ENCODE measurements at regions not wholly inside any gene's neighbourhood (a gene's known extent, or its start where the extent isn't known, plus 50 kb on each side); places are given as distances from the start of the nearest gene placed in this dataset.

DNA sequence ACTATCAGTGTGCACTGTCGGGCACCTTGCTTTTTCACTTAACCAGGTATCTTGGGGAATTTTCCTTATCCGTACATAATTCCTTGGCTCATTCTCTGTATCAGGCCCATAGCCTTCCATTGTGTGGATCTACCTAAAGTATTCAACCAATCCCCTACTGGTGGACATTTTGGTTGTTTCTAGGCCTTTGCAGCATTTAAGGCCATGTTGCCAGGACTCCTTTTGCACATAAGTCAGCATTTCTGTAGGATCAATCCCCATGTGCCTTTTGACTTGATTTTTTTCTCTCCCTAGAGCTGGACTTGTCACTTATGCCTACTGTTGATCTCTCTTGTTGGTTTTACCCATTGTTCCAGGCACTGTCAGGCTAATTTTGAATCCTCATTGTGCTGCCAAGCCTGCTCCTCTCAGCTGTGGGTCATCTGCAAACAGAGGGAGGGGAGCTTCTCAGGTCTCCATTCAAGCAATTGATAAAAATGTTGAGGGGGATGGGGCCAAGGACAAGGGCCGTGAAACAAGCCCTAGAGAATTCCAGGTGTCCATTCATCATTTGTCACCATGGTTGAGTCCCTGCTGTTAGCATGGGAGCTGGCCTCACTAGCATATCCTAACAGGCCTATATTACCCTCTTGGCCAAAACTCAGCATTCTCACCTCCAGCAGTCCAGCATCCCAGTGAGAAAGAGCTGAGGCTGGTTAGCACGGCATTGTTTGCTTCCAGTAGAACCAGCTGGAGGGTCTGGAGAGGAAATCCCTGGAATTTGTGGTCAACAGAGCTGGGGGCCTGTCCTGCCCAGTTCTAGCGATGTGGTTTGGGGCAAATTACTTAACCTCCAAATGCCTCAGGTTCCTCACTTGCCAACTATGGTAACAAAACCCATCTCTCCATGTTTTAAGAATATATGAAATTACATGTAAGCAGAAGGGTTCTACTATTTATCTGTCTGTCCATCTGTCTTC is 178.4 kb downstream of the MRPL14 start:
- no peak for DNase-seq (ENCODE audit: low spot score)

DNA sequence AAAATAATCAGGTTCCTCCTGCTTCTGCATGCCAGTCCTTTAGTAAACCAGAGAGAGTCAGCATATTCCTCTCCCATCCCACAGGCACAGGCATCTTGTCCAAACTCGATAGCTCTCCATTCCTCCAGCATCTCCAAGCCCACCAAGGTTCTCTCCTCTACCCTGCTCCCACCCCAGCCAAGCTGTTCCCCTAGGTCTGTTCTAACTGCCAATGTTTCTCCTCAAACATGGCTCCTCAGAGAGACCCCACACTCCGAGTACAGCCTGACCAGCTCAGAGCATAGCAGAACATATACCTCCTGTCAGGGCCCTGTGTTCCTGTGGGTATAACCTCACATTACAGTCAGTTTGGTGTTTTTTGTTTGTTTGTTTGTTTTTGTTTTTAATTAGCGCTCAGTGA is 177.8 kb downstream of the VEGFA start:
- no peak for DNase-seq (ENCODE audit: low spot score)

DNA sequence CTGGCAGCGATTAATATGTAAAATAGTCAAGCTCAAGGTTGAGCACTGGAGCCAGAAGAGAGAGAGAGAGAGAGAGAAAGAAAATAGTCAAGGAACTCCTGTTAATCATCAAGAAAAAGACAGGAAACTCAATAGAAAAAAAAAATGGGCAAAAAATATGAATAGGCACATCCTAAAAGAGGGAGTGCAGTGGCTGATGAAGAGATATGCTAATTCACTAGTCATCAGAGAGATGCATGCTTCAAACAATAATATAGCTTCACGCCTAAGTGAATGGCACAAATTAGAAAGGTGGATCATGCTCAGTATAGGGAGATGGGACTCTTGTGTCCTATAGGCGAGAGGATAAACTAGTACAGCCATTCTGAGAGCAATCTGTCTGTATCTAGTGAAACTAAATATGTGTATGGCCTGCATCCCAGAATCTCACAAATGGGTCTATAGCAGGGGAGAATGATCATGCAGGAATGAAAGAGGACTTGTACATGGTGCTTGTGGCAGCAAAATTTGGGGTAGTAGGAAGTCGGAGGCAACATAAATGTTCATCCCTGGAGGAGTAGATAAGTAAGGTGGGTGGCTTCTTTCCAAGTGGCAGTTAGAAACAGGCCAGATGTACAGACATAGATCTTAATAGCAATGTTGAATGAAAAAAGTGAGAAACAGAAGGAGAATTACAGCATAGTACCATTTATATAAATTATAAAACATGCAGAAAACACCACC is 176.8 kb downstream of the VEGFA start:
- no peak for DNase-seq (ENCODE audit: low spot score)

DNA sequence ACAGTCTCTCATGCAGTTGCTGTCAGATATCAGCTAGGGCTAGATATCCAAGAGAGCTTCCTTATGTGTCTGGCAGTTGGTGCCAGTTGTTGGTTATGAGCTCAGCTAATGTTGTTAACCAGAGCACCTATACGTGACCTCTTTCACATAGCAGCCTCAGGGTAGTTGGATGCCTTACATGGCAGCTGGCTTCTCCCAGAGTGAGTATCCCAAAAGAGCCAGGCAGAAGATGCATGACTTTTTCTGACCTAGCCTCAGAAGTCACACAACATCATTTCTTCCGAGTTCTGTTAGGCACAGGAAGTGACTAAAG is 175.7 kb downstream of the VEGFA start:
- no peak for DNase-seq (ENCODE audit: low spot score)

DNA sequence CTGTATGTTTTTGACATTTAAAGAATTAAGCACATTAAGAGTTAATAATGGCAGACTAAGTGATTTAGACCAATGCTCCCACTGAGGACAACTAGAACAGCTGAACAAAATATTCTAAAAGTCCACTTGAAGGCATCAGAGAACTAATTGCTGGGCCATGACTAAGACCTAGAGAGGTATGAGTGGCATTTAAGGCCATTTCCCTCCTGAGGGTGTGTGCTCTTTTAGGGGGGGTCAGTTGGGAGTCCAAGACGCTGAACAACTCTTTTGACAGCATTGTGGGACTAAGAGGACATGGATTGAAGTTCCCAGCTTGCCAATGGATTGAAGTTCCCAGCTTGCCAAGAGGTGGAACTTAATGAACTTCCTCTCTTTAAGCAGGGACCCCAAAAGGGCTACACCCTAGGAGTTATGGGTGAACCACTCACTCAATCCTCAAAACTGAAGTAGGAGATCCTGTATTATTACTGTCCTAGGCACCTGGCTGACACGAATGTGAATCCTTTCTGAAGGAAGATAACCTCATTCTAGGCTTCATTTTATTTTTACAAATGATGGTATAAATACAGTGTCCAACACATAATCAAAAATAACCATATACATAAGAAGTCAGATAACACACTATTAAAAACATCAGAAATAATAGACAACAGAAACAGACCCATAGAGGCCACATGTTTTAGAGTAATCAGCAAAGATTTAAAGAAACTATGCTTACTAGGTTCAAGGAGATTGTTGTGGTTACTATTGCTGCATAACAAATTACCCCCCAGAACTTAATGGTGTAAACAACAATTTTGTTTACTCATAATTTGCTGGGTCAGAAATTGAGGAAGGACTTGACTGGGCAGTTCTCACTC is 175.1 kb downstream of the VEGFA start:
- DNase-seq (ENCODE audit: low spot score): no peak

DNA sequence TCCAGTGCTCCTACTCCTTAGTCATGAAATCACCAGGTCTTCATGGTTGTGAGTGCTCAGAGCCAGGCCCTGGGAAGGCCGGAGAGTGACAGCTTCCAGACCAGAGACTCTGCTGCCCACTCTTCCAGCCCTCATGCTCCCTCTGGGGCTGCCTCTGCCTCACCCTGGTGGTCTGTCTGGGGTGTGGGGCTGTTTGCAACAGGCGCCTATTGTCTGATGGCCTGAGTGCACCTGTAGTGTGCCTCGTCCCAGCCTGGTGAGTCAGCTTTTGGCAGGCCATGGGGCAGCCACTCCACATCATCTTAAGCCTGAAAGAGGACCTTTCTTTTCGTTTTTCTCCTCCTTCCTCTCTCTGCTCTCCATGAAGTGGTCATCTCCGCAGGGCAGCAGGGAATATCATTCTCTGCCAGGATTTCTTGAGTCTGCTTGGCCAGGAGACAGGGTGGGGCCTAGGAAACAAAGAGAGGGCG is 173.8 kb downstream of the VEGFA start:
- DNase-seq (ENCODE audit: low spot score): no peak

DNA sequence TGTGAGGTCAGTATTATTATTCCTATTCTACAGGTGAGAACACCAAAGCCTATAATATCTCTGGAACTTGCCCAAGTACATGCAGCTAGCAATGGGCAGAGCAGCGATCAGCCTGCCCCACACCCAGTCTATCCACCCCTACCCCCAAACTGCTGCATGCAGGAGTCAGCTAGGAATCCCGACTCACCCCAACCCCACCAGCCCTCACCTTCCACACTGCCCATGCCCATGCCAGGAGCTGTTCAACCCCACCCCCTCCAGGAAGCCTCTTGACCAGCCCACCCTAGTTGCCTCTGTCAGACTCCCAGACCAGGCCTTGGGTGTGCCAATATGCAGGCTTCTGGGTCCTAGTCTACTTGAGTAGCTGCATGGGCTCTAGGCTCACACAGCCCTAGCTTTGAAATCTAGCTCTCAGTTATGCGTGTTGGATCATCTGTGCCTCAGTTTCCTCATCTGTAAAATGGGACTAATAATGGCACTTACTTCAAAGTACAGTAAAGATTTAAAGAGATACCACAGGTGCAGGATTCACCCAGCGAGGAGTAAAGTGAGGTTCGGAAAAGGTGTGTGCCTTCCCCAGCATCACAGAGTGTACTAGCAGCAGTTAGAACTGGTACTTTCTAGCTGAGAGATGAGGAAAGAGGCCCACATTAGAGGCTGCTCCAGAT is 173.2 kb downstream of the VEGFA start:
- DNase-seq (ENCODE audit: low spot score): no peak

DNA sequence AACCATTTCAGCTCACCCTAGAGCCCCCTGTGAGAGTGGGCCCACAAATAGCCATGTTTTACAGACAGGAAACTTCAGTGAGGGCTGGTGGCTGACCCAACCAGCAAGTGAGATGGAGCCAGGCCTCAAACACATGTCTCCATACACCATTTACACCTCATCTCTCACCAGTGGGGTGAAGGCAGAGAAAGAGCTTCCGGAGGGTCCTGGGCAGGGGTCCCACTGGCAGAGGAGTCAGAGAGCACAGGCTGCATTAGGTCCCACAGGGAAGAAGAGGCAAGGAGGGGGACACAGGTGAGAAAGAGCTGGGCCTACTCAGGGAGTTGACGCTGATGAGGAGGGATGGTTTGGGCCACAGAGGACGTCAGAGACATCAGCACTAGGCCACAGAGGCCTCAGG is 172.6 kb downstream of the VEGFA start:
- no peak for DNase-seq (ENCODE audit: low spot score)

DNA sequence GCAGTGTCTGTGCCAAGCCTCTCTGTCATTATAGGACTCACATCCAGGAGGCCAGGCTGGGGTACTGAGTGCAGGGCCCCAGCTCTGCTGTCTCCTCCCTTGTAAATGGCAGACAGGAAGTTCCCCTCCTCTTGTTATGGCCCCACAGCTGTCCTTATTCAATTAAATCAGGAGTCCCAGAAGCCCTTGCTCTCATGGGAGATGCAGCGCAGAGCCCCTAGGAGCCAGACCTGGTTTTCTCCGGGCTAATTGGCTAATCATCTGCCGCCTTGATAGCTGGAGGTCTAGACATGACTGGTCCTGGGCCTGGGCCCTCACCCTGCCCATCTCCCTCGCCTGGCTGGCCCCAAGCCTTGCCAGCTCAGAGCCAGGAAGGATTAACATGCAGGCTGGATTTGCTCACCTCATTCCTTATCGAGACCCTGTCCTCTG is 172.0 kb downstream of the VEGFA start:
- DNase-seq (ENCODE audit: low spot score): no peak

DNA sequence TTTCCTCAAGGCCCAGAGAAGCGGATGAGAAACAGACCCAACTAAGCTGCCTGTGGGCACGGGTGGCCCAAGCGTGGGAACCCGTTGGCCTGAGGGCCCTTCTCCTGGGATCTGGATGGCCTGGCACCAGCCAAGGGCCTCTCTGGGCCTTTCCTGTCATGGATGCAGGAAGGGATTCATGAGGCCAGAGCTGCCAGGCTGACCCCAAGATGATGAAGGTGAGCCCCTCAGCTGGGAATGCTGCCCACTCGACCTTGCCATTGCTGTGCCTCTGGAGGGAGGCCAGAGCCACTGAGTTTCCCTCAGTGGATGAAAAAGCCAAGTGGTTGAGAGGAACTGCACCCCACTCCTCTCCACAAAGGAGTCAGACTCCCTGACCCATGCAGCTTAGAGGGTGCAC is 171.2 kb downstream of the VEGFA start:
- no peak for DNase-seq (ENCODE audit: low spot score)

DNA sequence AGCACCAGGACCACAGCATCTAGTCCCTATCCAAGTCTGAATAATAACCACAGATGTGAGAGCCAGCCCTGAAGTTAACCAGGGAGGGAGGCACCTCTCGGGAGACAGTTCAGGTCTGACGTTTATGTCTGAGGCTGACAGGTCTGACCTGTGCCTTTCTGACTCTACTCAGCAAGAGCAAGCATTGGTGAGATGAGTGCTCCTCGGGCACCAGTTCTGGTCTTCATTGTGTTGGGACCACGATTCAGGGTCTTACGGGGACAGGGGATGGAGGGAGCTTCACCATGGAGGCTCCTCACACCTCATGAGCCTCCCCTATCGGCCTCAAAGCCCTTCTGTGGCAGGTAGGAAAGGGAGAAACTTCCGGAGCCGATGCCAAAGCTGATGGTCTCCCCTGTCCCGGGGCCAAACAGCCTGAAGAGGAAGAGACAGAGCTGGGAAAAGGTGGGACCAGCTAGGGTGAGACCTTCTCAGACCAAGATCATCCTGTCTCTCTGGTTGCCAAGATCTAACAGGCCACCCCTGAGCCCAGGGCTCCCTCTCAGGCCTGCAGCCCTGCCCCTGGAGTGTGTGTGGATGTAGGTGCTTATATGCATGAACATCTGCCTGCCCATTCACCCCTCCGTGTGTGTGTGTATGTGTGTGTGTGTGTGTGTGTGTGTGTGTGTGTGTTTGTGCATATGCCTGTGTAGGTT is 170.5 kb downstream of the VEGFA start:
- DNase-seq (ENCODE audit: low spot score): no peak

DNA sequence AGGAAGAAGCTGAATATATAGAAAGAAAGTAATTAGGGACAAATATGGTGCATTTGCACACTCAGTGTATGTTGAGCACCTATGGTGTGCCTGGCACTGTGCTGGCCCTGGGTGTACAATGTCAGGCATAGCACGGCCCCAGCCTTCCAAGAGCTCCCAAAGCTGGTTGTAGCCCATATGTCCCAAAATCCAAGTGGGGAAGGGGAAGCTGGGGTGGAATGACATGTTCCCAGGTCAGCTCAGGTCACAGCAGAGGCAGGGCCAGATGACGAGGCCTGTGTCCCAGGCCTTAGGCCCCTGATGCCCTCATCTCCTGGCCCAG is 170.0 kb downstream of the VEGFA start:
- DNase-seq (ENCODE audit: low spot score): no peak

DNA sequence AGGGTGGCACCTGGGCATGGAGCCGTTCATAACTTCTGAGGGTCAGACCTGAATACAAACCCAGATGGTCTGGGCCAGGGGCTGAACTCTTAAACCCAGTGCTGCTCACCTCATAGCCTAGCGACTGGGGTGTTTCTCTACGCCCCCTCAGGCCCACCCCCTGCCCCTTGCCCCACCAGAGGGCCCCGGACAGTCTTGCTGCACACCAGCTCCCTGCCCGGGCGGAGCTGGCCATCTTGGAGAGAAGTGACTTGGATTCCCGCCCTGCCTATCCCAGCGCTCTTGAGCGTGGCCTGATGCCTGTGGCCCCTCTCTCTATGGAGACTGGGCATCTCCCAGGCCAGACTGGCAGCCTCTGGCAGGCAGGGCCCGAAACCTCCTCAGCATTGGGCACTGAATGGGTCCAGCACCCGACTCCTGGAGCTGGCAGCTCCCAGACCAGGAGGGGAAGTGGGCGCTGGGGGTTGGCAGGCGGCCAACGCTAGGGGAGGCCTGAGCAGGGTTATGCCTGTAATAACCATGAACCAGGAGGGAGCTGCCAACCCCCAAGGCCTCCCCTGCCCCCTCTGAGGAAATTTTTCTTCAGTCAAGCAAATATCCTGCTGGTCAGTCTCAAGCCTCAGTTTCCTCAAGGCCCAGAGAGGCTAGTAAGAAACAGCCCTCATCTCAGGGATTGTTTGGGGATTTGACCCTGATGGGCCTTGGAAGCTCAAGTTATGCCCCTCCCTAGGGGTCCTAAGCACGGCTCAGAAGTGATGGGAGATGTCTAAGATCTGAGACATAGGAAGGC is 169.5 kb downstream of the VEGFA start:
- DNase-seq (ENCODE audit: low spot score): no peak

DNA sequence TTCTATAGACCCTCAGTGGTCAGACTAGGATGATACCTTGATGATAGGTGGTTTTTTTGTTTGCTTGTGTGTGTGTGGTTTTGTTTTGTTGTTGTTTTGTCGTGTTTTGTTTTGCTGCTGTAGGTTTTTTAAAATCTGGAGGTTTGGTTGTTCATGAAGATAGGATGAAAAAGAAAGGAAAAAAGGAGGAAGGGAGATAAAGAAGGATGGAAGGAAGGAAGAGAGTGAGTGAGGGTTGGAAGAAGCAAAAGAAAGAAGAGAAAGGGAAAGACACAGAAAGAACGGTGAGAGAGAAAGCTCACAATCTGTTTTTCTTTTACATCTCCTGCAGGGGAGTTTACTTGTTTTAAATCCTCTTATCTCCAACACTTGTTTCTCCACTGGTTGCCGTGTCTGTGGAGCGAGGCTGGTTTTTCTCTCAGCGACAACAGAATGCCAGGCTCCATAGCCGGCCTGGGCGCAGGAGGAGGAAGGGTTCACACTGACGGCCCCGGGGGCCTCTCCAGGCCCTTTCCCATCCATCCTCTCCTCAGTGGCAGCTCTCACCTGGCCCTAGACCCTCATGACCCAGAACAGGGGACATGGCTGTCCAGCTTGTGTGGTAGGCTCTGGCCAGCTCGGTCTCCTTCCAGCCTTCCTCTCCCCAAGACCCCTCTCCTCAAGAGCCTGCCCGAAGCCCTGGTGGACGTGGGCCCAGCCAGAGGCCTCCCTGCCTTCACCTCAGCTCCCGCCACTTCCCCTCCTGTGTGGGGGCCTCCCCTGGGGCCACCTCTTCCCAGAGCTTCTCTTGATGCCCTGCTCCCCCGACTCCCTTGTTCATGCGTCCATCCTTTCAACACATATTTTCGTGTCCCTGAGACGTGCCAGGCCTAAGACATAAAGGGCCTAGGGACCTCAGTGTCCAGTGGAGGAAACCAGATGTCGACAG is 168.4 kb downstream of the VEGFA start:
- no peak for DNase-seq (ENCODE audit: low spot score)

DNA sequence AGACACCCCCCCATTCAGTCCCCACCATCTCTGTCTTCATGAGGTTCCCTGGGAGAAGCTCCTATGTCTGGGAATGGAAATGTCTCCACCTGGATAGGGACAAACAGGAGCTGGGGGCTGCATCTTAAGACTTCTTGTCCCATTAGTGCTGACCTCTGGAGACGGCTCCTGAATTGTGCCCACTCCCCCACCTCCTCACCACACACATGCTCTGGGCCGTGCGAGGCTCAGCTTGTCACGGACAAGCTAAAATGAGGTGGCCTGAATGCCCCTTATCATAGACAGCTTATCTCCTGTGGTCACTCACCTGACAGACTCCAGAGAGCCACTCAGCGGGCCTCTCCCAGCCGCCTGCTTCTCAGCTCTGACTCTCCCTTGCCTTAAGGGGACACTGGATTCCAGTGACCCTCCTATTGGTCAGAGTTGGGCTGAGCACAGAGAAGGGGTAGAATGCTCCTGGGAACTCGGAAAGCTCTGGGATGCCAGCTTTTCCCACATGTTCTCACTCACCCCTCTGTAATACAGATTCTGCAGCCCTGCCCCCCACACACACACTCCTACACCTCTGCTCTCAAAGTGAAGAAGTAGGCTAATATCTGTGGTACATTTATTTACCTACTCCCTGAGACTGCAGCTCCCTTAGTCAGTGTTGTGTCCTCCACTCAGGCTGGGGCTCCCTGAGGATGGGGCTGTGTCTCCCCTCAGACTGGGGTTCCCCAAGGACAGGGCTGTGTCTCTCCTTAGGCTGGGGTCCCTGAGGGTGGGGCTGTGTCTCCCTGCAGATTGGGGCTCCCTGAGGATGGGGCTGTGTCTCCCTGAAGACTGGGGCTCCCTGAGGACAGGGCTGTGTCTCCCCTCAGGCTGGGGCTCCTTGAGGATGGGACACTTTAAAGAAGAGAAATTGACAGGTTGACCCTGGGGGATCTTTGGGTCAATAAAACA is 167.5 kb downstream of the VEGFA start:
- DNase-seq (ENCODE audit: low spot score): no peak

DNA sequence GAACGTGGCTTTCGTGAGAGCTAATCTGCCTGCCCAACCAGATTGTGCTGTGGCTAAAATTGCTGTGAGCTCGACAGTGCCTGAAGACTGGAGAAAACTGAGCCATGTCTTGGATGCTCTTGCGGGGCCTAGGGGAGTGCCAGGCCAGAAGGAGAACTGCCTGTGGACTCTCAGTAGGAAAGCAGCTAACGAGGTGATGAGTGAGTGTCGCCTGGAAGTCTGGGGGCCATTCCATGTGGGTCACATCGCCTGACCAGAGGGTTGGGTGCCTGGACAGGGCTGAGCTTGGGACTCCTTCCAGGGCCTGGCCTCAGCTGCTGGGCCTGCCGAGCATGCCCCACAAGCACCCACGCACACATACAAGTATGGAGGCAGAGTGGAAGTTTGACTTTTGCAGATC is 166.5 kb downstream of the VEGFA start:
- DNase-seq (ENCODE audit: low spot score): no peak

DNA sequence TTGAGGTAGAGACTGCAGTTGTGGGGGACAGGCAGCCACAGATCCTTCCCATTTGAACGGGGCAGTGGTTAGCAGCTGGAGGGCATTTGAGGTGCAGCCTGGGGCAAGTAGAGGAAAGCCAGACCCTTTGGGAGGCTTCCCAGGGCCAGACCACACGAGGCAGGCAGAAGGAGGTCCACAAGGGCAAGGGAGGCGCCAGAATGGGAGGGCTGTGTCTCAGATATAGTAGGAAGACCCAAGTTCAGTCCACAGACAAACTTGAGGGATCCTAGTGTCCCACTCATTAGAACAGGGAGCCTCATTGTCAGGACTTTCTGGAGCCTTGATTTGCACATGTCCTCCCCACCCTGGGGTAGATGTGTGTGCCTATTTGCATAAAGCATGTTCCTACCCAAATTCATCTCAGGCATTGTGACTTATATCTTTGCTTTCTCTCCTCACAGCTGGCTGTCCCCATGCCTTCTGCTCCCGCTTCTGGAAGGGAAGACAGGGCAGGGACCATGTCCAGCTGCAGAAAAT is 166.0 kb downstream of the VEGFA start:
- DNase-seq (ENCODE audit: low spot score): no peak
